ENCODE measurements at regions not wholly inside any gene's neighbourhood (a gene's known extent, or its start where the extent isn't known, plus 50 kb on each side); places are given as distances from the start of the nearest gene placed in this dataset.

GRCh38 chr4:4771160-4771559 lies 88.3 kb upstream of the MSX1 start:
- no peak for DNase-seq

GRCh38 chr4:4770610-4771009 lies 88.9 kb upstream of the MSX1 start:
- no peak for DNase-seq

GRCh38 chr4:4766564-4766963 lies 92.9 kb upstream of the MSX1 start:
- DNase-seq, result no peak

DNA sequence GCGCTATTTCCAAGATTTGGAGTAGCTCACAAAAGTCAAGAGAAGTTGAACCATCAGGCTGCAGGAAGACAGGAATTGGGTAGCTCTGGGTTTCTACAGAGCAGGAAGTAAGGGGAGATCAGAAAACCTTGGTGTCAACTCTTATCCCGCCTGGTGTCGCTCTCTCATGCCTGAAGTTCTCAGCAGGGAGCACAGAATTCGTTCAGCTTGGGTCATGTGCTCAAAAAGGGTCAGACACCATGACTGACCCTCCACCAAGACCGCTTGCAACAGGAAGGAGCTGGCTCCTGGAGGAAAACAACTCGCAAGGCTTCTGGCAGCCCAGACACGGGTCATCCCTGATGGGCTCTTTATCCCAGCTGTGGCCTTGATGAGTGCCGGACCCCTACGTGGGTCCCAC lies 93.7 kb upstream of the MSX1 start:
- no peak for DNase-seq

DNA sequence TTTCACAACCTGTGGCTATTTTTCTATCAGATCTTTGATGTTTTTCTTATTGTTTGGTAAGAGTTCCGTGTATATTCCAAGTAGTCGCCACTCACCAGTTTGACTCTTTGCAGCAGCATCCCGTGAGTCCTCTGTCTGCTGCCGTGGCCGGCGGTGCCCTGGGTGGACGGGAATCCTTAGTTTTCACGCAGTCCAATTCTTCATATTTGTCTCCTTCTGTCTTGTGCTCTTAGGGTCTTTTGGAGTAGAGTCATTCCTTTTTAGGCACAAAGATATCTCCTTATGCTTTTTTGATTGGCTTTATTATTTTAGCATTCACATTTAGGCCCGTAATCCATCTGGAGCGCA lies 94.9 kb upstream of the MSX1 start:
- DNase-seq, result no peak

DNA sequence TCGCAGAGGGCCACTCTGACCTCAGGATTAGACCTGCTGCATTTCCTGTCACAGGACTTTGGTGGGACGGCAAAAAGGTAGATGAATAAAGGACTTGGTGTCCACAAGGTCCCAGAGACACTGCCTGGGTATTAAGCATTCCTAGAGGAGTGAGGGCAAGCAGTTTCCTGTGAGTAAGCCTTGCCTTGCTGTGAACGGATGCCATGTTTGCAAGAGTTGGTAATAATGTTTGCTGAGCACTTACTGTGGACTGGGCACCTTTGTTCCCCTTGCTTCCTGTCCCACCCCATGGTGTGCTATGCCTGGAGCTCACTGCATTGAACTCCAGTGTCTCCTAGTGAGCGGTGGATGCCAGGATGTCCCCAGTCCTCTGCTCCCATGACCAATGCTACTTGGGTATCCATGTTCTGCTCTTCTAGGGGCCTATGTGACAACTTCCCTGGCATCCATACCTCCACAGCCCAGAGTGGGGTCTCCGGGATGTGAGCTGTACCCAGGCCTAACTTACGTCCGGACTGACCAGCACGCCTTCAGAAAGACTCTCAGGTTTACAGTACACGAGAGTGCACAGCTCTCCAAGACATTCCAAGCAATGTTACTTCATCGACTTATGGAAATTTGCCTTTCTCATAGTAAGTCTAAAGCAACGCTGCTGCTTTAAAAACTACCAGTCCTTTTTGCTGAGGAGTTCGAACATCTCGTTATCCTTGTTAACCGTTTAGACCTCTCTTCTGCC lies 95.5 kb upstream of the MSX1 start:
- DNase-seq, result no peak

DNA sequence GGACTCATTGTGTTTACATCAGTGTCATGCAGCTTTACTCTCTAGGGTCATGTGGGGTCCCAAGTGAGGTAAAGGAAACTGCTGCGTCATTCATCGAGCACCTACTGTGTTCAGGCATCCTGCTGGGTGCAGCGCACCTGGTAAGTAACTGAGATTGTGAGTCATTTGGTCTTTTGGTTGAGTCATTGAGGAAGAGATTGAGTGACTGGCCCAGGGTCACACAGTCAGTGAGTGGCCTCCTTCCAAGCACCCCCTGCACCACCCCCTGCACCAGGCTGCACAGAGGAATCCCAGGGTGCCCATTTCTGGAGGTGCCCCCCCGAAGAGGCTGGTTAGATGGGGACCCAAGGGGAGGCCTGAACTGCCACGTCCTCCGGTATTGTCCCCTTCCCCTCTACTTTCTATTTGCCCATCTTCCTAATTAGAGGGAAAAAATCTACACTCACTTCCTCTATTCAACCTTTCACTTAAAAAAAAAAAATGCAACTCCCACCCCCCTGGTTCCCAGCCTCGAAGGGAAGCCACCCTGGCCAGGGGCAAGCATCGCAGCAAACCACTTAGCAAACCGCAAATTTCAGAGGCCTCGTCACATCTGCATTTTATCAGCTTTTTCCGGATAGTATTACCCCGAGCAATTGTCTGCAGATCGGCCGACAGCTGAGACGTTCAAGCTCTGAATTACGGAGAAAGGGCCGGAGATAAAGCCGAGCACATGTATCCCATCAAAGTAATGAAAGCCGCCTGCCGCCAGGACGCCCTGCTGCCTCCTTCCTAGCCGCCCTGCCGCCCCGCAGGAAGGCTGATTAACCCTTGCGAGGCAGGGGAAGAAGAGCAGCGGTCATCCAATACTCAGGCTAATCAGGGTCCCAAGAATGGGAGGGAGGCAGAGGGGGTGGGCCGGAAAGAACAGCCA lies 96.3 kb upstream of the MSX1 start:
- DNase-seq, result no peak

GRCh38 chr4:4762300-4762699 lies 97.2 kb upstream of the MSX1 start:
- DNase-seq, result no peak

GRCh38 chr4:4761128-4761982 lies 98.1 kb upstream of the MSX1 start:
- no peak for DNase-seq

DNA sequence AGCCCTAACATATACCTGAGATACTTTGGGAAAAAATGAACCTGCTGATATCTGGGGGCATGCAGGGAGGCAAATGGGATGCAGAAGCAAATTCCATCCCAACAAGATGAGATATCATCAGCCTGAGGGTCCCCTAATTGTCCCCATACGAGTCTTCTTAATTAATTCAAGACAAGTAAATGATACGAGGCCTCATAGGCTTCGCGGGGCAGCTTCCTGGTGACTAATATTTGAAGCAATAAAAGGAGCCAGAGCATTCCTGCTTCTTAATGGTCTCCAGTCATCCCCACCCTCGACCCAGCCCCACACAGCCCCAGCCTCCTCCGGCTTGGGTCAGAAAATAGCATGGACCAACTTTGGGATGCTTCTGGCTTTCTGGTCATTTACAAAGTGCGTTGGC lies 99.6 kb upstream of the MSX1 start:
- no peak for DNase-seq

GRCh38 chr4:4759232-4759631 lies 100.2 kb upstream of the MSX1 start:
- no peak for DNase-seq

DNA sequence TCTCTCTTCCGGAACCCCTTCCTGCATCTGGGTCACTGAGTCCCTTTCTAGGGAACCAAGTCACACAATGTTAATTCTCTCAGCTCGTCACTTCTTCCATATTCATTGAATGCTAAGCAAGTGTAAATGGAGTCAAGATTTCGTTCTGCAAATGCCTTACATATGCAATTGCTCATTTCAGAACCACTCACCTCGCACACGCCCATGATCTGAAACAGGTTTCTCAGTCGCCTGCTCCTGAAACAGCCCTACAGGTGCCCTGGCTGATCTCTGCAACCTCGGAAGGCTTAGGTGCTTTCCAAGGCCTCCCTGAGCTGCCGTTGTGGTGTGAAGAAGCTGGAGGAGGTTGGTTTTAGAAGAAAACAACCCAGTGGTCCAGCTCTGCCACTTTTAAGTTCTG lies 100.8 kb upstream of the MSX1 start:
- no peak for DNase-seq

DNA sequence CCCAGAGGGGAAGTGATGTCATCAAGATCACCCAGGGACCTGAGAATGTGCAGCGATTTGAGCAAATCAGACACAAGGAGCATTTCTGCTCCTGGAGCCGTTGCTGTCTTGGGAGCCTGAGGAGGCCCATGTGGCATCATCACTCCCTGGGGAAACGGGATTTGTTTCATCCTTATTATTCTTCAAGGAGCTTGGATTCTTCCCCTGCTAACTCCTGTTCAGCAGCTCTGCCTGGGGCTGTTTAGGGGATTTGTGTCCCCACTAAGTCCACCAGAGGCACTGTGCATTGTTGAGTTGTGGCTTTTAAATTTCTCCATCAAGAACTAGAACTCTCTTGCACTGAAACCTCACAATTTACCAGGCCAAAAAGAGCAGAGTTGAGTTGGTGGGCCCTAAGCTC lies 104.2 kb upstream of the MSX1 start:
- no peak for DNase-seq

GRCh38 chr4:4754641-4755040 lies 104.8 kb upstream of the MSX1 start:
- no peak for DNase-seq

- DNase-seq, result no peak
These were observed 105.8 kb upstream of the MSX1 start for GRCh38 chr4:4753643-4754042.

- DNase-seq, result no peak
These were observed 106.7 kb upstream of the MSX1 start for GRCh38 chr4:4752576-4753401.

- no peak for DNase-seq
These were observed 107.4 kb upstream of the MSX1 start for GRCh38 chr4:4752025-4752424.

DNA sequence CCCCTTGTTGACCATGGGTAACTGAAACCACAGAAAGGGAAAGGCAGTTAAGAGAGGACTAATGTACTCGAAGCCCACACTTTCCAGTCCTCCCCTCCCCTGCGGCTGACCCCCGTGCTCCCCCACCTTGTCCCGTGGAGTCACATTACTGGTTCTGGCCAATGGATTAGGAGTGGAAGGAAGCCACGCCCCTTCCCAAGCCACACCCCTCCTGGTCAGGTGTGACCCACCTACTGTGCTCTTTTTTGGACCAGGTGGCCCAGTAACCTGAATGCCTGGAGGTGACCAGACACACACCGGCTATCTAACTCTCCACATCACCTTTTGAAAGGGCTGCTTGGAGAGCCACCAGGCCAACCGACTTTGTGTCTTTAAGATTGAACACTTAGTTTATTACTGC lies 109.3 kb upstream of the MSX1 start:
- DNase-seq, result no peak

- no peak for DNase-seq
These were observed 110.3 kb upstream of the MSX1 start for GRCh38 chr4:4749137-4749536.

- DNase-seq, result no peak
These were observed 113.0 kb upstream of the MSX1 start for GRCh38 chr4:4746444-4746843.

DNA sequence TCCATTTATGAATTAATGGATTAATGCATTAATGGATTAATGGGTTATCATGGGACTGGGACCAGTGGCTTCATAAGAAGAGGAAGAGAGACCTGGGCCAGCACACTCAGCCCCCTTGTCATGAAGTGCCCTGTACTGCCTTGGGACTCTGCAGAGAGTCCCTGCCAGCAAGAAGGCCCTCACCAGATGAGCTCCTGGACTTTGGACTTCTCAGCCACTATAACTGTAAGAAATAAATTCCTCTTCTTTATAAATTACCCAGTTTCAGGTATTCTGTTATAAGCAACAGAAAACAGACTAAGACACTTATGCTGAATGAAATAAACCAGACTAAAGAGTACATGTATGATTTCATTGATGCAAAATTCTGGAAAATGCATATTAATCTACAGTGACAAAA lies 119.4 kb upstream of the MSX1 start:
- no peak for DNase-seq

GRCh38 chr4:4735870-4736269 lies 123.6 kb upstream of the MSX1 start:
- no peak for DNase-seq
